ENCODE measurements at regions not wholly inside any gene's neighbourhood (a gene's known extent, or its start where the extent isn't known, plus 50 kb on each side); places are given as distances from the start of the nearest gene placed in this dataset.

DNA sequence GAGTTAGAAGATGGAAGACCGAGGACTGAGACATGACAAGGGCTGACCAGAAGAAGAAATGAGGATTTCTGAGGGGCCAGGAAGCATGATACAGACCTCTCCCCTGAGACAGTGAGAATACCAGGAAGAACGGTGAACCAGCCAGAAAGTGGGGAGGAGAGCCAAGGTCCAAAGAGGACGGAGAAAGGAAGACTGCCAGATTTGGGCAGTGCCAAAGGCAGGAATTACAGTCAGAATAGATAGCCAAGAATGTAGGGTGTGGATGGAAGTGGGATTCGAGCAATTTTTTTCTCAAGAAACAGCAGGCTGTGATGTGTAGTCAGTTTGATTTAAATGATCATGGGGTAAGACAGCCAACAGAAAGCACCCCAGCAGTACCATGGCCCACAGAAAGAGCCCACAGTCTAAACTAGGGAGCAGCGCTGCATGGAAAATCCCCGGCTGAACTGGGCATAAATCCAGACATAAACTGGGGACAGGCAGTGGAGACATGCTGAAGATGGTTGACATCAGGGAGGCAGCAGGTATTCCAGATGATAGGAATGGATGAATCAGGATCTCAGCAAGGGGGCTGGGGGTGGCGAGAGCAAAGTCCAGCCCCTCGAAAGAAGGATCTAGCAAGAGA lies 67.3 kb upstream of the BARX2 start:
- no peak for ATAC-seq
- TF ChIP-seq ZNF70 (CRISPR knock-in tag; IDR thresholded peaks at IDR 0.05) (no peak), CSDC2 (CRISPR knock-in tag; IDR thresholded peaks at IDR 0.05) (no peak), ESRRG (CRISPR knock-in tag; IDR thresholded peaks at IDR 0.05) (no peak), ZC3H10 (CRISPR knock-in tag; IDR thresholded peaks at IDR 0.05) (no peak), SNAI2 (CRISPR knock-in tag; IDR thresholded peaks at IDR 0.05) (no peak), BACH2 (CRISPR knock-in tag; IDR thresholded peaks at IDR 0.05; ENCODE audit: borderline replicate concordance) (no peak), ZFP3 (CRISPR knock-in tag; IDR thresholded peaks at IDR 0.05) (no peak), ISL1 (CRISPR knock-in tag; IDR thresholded peaks at IDR 0.05) (no peak), ZNF8 (CRISPR knock-in tag; IDR thresholded peaks at IDR 0.05) (no peak), ZNF565 (CRISPR knock-in tag; conservative IDR thresholded peaks at IDR 0.05; ENCODE audit: low read depth) (no peak), PPARA (CRISPR knock-in tag; IDR thresholded peaks at IDR 0.05; ENCODE audit: borderline replicate concordance) (no peak)
- TF ChIP-seq, protein P1, sequence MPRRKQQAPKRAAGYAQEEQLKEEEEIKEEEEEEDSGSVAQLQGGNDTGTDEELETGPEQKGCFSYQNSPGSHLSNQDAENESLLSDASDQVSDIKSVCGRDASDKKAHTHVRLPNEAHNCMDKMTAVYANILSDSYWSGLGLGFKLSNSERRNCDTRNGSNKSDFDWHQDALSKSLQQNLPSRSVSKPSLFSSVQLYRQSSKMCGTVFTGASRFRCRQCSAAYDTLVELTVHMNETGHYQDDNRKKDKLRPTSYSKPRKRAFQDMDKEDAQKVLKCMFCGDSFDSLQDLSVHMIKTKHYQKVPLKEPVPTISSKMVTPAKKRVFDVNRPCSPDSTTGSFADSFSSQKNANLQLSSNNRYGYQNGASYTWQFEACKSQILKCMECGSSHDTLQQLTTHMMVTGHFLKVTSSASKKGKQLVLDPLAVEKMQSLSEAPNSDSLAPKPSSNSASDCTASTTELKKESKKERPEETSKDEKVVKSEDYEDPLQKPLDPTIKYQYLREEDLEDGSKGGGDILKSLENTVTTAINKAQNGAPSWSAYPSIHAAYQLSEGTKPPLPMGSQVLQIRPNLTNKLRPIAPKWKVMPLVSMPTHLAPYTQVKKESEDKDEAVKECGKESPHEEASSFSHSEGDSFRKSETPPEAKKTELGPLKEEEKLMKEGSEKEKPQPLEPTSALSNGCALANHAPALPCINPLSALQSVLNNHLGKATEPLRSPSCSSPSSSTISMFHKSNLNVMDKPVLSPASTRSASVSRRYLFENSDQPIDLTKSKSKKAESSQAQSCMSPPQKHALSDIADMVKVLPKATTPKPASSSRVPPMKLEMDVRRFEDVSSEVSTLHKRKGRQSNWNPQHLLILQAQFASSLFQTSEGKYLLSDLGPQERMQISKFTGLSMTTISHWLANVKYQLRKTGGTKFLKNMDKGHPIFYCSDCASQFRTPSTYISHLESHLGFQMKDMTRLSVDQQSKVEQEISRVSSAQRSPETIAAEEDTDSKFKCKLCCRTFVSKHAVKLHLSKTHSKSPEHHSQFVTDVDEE (CRISPR knock-in tag; IDR thresholded peaks at IDR 0.05), result no peak

DNA sequence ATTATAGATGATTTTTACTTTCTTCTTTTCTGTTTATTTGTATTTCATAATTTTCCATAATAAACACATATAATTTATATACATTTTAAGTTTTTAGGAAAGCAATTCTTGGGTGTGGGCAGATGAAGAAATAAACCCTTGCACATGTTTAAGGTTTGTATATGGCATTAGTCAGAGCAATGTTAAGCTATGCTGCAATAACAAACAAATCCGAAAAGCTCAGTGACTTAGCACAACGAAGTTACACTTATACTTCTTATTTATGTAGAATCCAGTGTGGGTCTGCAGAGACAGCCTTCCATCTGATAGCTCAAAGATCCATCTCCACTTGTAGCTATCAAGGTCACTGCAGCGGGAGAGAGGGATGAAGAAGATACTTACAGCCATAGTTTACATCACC lies 68.5 kb upstream of the BARX2 start:
- ATAC-seq, result no peak
- TF ChIP-seq, protein P1 (CRISPR knock-in tag; IDR thresholded peaks at IDR 0.05), result no peak
- TF ChIP-seq CSDC2 (CRISPR knock-in tag; IDR thresholded peaks at IDR 0.05), result no peak
- TF ChIP-seq BACH2 (CRISPR knock-in tag; IDR thresholded peaks at IDR 0.05; ENCODE audit: borderline replicate concordance), result no peak
- no peak for TF ChIP-seq ZNF70 (CRISPR knock-in tag; IDR thresholded peaks at IDR 0.05)
- no peak for TF ChIP-seq GLIS3 (CRISPR knock-in tag; IDR thresholded peaks at IDR 0.05)
- no peak for TF ChIP-seq TOX (CRISPR knock-in tag; IDR thresholded peaks at IDR 0.05; ENCODE audit: borderline replicate concordance)
- TF ChIP-seq, protein P2, sequence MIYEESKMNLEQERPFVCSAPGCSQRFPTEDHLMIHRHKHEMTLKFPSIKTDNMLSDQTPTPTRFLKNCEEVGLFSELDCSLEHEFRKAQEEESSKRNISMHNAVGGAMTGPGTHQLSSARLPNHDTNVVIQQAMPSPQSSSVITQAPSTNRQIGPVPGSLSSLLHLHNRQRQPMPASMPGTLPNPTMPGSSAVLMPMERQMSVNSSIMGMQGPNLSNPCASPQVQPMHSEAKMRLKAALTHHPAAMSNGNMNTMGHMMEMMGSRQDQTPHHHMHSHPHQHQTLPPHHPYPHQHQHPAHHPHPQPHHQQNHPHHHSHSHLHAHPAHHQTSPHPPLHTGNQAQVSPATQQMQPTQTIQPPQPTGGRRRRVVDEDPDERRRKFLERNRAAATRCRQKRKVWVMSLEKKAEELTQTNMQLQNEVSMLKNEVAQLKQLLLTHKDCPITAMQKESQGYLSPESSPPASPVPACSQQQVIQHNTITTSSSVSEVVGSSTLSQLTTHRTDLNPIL (CRISPR knock-in tag; IDR thresholded peaks at IDR 0.05; ENCODE audit: low read depth), result no peak
- TF ChIP-seq ZNF565 (CRISPR knock-in tag; conservative IDR thresholded peaks at IDR 0.05; ENCODE audit: low read depth), result no peak
- TF ChIP-seq RARB (CRISPR knock-in tag; IDR thresholded peaks at IDR 0.05), result no peak
- no peak for TF ChIP-seq ZNF8 (CRISPR knock-in tag; IDR thresholded peaks at IDR 0.05)
- TF ChIP-seq, protein P3, sequence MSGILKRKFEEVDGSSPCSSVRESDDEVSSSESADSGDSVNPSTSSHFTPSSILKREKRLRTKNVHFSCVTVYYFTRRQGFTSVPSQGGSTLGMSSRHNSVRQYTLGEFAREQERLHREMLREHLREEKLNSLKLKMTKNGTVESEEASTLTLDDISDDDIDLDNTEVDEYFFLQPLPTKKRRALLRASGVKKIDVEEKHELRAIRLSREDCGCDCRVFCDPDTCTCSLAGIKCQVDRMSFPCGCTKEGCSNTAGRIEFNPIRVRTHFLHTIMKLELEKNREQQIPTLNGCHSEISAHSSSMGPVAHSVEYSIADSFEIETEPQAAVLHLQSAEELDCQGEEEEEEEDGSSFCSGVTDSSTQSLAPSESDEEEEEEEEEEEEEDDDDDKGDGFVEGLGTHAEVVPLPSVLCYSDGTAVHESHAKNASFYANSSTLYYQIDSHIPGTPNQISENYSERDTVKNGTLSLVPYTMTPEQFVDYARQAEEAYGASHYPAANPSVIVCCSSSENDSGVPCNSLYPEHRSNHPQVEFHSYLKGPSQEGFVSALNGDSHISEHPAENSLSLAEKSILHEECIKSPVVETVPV (CRISPR knock-in tag; IDR thresholded peaks at IDR 0.05), result no peak
- no peak for TF ChIP-seq ARNTL (CRISPR knock-in tag; IDR thresholded peaks at IDR 0.05; ENCODE audit: borderline replicate concordance, low read depth)
- TF ChIP-seq SNAI2 (CRISPR knock-in tag; IDR thresholded peaks at IDR 0.05), result no peak
- no peak for TF ChIP-seq ESRRG (CRISPR knock-in tag; IDR thresholded peaks at IDR 0.05)
- TF ChIP-seq OSR1 (CRISPR knock-in tag; IDR thresholded peaks at IDR 0.05), result no peak
- no peak for TF ChIP-seq ISL1 (CRISPR knock-in tag; IDR thresholded peaks at IDR 0.05)
- no peak for TF ChIP-seq PPARA (CRISPR knock-in tag; IDR thresholded peaks at IDR 0.05; ENCODE audit: borderline replicate concordance)
- TF ChIP-seq ZFP30 (CRISPR knock-in tag; IDR thresholded peaks at IDR 0.05), result no peak

DNA sequence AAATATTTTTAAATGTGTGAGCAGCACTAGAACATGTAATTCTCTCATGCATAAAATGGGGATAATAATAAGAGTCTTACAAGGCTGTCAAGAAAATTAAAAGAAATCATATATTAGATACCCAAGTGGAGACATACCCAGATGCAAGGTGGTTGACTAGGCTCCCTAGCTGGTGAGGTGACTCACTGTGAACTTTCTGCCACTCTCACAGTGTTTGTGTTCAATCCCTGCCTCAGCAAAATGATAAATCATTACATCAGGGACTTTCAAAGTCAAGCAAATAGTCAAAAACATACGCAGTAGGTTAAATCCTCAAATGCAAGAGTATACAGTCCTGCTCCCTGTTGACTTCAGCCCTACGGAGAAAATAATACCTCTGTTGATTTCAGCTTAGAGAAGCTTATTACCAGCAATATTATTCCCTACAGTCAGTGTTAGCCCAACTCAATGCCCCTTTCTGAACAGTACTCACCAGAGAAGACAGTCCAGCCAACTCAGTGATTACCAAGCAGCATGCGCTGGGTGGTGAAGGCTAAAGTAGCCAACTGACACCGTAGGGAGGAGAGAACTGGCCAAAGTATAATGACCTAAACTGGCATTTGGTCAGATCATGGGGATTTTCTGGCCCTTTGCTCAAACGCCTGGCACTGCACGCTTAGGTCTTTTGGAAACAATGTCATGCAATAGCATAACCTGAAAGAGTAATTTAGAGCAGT lies 73.1 kb upstream of the BARX2 start:
- ATAC-seq, result no peak
- TF ChIP-seq ARNTL (CRISPR knock-in tag; IDR thresholded peaks at IDR 0.05; ENCODE audit: borderline replicate concordance, low read depth) (no peak), ESRRG (CRISPR knock-in tag; IDR thresholded peaks at IDR 0.05) (no peak)

Data from SK-N-SH treated with all-trans-retinoic acid at 6 μM for 48 hours (cell line).